ENCODE measurements at regions not wholly inside any gene's neighbourhood (a gene's known extent, or its start where the extent isn't known, plus 50 kb on each side); places are given as distances from the start of the nearest gene placed in this dataset.

DNA sequence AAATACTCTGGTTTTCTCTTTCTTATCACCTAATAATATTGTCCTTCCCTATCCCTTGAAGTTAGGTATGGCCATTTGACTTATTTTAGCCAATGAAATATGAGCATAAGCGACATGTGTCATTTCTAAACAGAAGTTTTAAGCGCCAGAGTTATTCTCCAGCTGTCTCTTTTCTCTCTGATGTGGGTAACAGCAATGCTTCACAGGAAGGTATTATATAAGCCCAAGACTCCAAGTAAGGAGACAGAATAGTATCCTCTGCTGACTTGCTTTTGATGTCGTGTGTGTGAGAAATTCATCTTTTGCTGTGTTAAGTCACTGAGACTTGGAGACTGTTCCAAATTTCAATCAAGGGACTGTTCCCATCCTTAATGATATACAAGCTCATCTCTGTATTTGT lies 224.6 kb upstream of the NECTIN3 start:
- Histone ChIP-seq H3K4me1 (ENCODE audit: insufficient read depth, low read length) (no peaks in the 10 kb centered on the region), H3K9me3 (ENCODE audit: low read depth, low read length) (no peaks in the 10 kb centered on the region), H3K4me3 (ENCODE audit: low read length) (no peak overlapping the region), H3K27me3 (ENCODE audit: insufficient read depth, low read length) (no peaks in the 10 kb centered on the region)

DNA sequence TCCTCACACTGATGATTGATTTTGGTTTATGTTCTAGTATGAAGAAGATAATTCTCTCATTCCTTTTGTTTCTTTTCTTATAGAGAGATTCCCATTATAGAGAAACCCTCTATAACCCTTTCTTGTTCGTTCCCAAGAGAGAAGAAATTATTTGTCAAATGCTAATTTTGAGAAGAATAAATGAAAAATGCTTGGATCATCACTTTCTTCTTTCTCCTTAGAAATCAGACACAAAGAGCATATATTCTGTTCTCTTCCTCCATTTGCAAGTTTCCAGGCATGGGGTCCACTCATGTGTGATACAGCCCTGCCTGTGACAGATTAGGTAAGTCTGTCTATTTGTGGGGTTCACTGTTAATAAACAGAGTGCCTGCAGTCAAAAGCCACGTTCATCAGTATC lies 222.6 kb upstream of the NECTIN3 start:
- Histone ChIP-seq H3K4me1 (ENCODE audit: insufficient read depth, low read length) (no peaks in the 10 kb centered on the region), H3K27me3 (ENCODE audit: insufficient read depth, low read length) (no peaks in the 10 kb centered on the region), H3K4me3 (ENCODE audit: low read length) (no peak overlapping the region), H3K9me3 (ENCODE audit: low read depth, low read length) (no peaks in the 10 kb centered on the region)

GRCh38 chr3:110851736-110852135 lies 219.9 kb upstream of the NECTIN3 start:
- Histone ChIP-seq H3K27me3 (ENCODE audit: insufficient read depth, low read length) (no peaks in the 10 kb centered on the region), H3K4me3 (ENCODE audit: low read length) (no peak overlapping the region), H3K9me3 (ENCODE audit: low read depth, low read length) (no peaks in the 10 kb centered on the region), H3K4me1 (ENCODE audit: insufficient read depth, low read length) (no peaks in the 10 kb centered on the region)

DNA sequence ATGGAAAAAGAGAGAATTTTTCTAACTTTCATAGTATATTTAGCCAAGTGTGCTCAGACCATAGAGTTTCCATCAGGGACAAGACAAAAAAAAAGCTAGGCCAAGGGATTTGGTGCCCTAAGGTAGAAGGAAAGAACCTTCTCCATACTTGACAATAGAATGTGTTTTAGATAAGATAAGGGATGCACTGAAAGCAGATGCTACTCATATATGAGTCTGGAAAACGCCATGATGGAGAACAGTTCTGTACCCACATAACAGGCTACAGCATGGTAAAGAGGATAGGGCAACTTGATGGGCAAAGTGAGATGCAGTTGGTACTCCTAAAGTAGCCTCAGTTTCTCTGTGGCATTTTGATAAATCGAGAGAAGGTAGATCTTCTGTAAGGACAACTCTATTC lies 216.4 kb upstream of the NECTIN3 start:
- H3K4me3 ChIP-seq (ENCODE audit: low read length) = no peak overlapping the region
- H3K27me3 ChIP-seq (ENCODE audit: insufficient read depth, low read length) = no peaks in the 10 kb centered on the region
- H3K4me1 ChIP-seq (ENCODE audit: insufficient read depth, low read length) = no peaks in the 10 kb centered on the region
- H3K9me3 ChIP-seq (ENCODE audit: low read depth, low read length) = no peaks in the 10 kb centered on the region

DNA sequence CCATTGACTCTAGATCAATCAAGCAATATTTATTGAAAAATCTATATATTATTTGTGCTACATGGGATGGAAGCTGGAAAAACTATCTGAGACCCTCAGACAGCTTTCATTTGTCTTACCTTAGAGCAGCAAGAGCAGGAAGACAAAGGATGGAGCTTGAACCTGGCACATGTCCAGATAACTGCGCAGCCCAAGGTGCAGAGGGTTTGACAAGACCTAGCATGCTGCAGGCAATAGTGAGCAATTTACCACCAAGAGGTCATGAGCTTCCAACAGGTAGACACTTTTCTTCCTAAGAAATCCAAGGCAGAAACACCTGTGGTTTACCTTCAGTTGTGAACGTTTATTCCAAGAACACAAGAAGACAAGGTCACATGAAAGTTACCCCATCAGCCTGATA lies 214.7 kb upstream of the NECTIN3 start:
- no peaks in the 10 kb centered on the region for H3K27me3 ChIP-seq (ENCODE audit: insufficient read depth, low read length)
- H3K4me3 ChIP-seq (ENCODE audit: low read length) = no peak overlapping the region
- no peaks in the 10 kb centered on the region for H3K9me3 ChIP-seq (ENCODE audit: low read depth, low read length)
- H3K4me1 ChIP-seq (ENCODE audit: insufficient read depth, low read length) = no peaks in the 10 kb centered on the region

- Histone ChIP-seq H3K27me3 (ENCODE audit: insufficient read depth, low read length) (no peaks in the 10 kb centered on the region), H3K4me1 (ENCODE audit: insufficient read depth, low read length) (no peaks in the 10 kb centered on the region), H3K9me3 (ENCODE audit: low read depth, low read length) (no peaks in the 10 kb centered on the region), H3K4me3 (ENCODE audit: low read length) (no peak overlapping the region)
Measured at GRCh38 chr3:110858549-110858948, 213.1 kb upstream of the NECTIN3 start.

DNA sequence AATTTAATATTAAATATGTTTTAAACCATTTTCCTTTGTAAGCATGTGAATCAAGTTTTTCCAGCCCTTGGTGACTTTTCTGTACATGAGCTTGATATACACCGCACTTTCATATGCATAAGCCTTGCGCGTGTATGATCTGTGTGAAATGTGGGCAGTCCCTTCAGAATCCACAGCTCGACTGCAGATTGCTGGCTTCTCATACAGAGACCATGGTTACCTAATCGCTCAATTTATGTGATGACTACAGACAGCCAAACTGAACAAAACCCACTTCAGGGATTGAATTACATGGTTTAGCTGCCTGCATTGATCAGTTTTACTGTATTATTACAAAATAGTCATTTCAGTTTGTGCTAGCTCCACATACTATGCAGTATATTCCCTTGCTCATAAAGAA lies 212.3 kb upstream of the NECTIN3 start:
- H3K4me1 ChIP-seq (ENCODE audit: insufficient read depth, low read length) = no peaks in the 10 kb centered on the region
- H3K4me3 ChIP-seq (ENCODE audit: low read length) = no peak overlapping the region
- H3K27me3 ChIP-seq (ENCODE audit: insufficient read depth, low read length) = no peaks in the 10 kb centered on the region
- H3K9me3 ChIP-seq (ENCODE audit: low read depth, low read length) = no peaks in the 10 kb centered on the region

DNA sequence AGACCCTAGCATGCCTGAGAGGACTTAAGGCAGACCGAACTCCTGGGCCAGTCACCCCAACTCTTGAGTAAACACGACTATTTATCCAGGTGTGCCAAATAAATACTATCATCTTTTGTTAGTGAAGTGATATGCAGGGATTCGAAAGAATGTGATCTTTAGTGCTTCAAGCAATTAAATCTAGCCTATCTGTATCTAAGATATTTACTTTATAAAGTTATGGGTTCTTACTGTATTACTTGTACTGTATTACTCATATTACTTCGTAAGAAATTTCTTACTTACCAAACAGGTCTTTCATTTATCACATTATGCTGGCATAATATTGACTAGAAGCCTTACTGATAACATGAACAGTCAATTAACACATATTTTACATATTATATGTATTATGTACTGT lies 211.6 kb upstream of the NECTIN3 start:
- Histone ChIP-seq H3K4me1 (ENCODE audit: insufficient read depth, low read length) (no peaks in the 10 kb centered on the region), H3K9me3 (ENCODE audit: low read depth, low read length) (no peaks in the 10 kb centered on the region), H3K4me3 (ENCODE audit: low read length) (no peak overlapping the region), H3K27me3 (ENCODE audit: insufficient read depth, low read length) (no peaks in the 10 kb centered on the region)

DNA sequence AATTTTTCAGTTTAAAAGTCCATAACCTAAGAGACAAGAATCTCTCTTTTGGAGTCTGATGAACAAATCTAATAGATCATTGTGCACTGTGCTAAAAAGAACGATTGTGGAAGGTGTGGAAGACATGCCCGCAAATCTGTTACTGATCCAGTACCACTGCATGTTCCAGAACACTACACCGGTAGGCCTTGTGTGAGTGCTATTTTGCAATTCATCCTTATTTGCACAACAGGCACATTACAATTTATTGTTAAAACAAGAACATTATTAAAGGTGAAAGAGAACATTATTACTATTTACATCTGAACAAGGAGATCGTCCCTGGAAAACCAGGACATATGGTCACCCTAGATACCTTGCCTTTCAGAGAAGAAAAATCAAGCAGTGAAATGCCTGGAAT lies 205.7 kb upstream of the NECTIN3 start:
- Histone ChIP-seq H3K4me1 (ENCODE audit: insufficient read depth, low read length) (no peaks in the 10 kb centered on the region), H3K27me3 (ENCODE audit: insufficient read depth, low read length) (no peaks in the 10 kb centered on the region), H3K9me3 (ENCODE audit: low read depth, low read length) (no peaks in the 10 kb centered on the region), H3K4me3 (ENCODE audit: low read length) (no peak overlapping the region)

DNA sequence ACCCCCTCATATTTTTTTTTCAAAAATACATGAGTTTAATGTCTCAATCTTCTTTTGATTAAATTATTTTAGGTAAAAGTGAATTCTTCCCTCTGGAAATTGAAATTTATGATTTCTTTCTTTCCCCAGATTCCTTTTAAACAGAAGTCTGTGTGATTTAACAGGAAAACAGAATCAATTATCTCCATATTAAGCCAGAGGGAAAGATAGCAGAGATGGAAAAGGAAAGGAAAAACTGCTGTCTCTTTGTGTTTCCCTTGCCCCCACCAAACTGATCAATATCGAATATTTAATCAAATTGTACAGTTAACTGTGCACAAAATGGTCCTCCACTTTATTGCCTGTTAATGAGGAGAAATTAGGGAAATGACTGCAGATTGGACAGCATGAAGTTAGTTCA lies 203.5 kb upstream of the NECTIN3 start:
- H3K27me3 ChIP-seq (ENCODE audit: insufficient read depth, low read length) = no peaks in the 10 kb centered on the region
- no peaks in the 10 kb centered on the region for H3K4me1 ChIP-seq (ENCODE audit: insufficient read depth, low read length)
- no peaks in the 10 kb centered on the region for H3K9me3 ChIP-seq (ENCODE audit: low read depth, low read length)
- no peak overlapping the region for H3K4me3 ChIP-seq (ENCODE audit: low read length)

DNA sequence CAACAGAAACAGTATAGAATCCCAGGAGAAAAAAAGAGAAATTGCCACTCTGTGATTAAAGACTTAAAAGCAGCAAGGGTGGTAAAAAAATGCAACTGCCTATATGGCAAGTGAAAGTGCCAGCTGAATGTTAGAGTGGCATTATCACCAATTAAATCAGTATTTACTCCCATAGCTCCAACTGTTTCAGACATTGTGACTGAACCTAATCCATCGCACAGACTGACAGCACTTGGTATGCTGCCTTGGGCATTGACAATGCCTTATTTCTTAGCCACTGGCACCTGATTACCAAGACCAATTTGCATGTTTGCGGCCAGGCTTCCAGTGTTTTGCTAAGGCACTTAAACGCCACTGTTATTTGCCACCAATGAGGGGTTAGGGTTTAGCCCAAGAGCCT lies 201.9 kb upstream of the NECTIN3 start:
- Histone ChIP-seq H3K9me3 (ENCODE audit: low read depth, low read length) (peaks cover 9% of the 10 kb centered on the region), H3K4me3 (ENCODE audit: low read length) (no peak overlapping the region), H3K27me3 (ENCODE audit: insufficient read depth, low read length) (no peaks in the 10 kb centered on the region), H3K4me1 (ENCODE audit: insufficient read depth, low read length) (no peaks in the 10 kb centered on the region)

DNA sequence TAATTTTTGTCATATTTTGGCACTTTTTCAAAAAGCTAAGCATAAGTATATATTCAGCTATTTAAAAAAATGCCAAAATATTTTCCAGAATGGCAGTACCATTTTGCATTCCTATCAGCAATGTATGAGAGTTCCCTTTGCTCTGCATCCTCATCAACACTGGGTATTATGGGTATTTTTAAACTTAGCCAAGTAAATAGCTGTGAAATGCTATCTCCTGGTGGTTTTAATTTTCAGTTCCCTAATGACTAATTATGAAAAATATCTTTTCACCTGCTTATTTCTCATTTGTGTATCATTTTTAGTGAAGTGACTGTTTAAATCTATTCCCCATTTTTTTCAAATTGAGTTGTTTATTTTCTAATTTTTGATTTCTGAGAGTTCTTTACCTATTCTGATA lies 199.7 kb upstream of the NECTIN3 start:
- no peaks in the 10 kb centered on the region for H3K27me3 ChIP-seq (ENCODE audit: insufficient read depth, low read length)
- H3K4me1 ChIP-seq (ENCODE audit: insufficient read depth, low read length) = no peaks in the 10 kb centered on the region
- H3K4me3 ChIP-seq (ENCODE audit: low read length) = no peak overlapping the region
- peaks cover 13% of the 10 kb centered on the region for H3K9me3 ChIP-seq (ENCODE audit: low read depth, low read length)

GRCh38 chr3:110878692-110879091 lies 192.9 kb upstream of the NECTIN3 start:
- Histone ChIP-seq H3K27me3 (ENCODE audit: insufficient read depth, low read length) (no peaks in the 10 kb centered on the region), H3K9me3 (ENCODE audit: low read depth, low read length) (peaks cover 13% of the 10 kb centered on the region), H3K4me3 (ENCODE audit: low read length) (no peak overlapping the region), H3K4me1 (ENCODE audit: insufficient read depth, low read length) (no peaks in the 10 kb centered on the region)

GRCh38 chr3:110881069-110881468 lies 190.5 kb upstream of the NECTIN3 start:
- no peaks in the 10 kb centered on the region for H3K9me3 ChIP-seq (ENCODE audit: low read depth, low read length)
- H3K27me3 ChIP-seq (ENCODE audit: insufficient read depth, low read length) = no peaks in the 10 kb centered on the region
- H3K4me3 ChIP-seq (ENCODE audit: low read length) = no peak overlapping the region
- no peaks in the 10 kb centered on the region for H3K4me1 ChIP-seq (ENCODE audit: insufficient read depth, low read length)

- no peaks in the 10 kb centered on the region for H3K9me3 ChIP-seq (ENCODE audit: low read depth, low read length)
- no peak overlapping the region for H3K4me3 ChIP-seq (ENCODE audit: low read length)
- H3K4me1 ChIP-seq (ENCODE audit: insufficient read depth, low read length) = no peaks in the 10 kb centered on the region
- no peaks in the 10 kb centered on the region for H3K27me3 ChIP-seq (ENCODE audit: insufficient read depth, low read length)
Measured at GRCh38 chr3:110886222-110886893, 185.3 kb upstream of the NECTIN3 start.

DNA sequence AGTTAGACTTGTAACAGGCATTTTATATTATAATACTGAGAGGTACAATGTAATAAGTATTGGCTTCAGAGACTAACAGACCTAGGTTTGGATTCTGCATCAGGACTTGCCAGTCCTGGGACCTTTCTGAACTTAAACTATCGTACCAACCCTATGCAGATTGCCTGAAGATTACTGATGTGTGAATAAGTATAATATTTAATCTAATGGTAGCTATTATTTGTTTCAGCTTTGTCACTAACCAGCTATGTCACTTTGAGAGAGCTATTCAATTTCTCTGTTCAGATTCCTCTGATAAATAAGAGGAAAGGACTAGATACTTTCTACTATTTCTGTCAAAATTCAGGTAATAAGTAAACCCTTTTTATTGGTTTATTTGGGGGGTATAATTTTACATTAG lies 184.4 kb upstream of the NECTIN3 start:
- no peak overlapping the region for H3K4me3 ChIP-seq (ENCODE audit: low read length)
- H3K4me1 ChIP-seq (ENCODE audit: insufficient read depth, low read length) = no peaks in the 10 kb centered on the region
- no peaks in the 10 kb centered on the region for H3K27me3 ChIP-seq (ENCODE audit: insufficient read depth, low read length)
- no peaks in the 10 kb centered on the region for H3K9me3 ChIP-seq (ENCODE audit: low read depth, low read length)

All from mononuclear cell (primary cell).